Limb (tissue), 2 donors: ENCODE measurements at regions not wholly inside any gene's neighbourhood (a gene's known extent, or its start where the extent isn't known, plus 50 kb on each side); places are given as distances from the start of the nearest gene placed in this dataset.
A peak's percentile ranks its signal among the peaks of the same experiment; 100 is the strongest.

Source experiments
- DNase-seq, 2 donors: peaks; one replicate each; pipeline ENCODE4 v3.0.0-alpha.2; 2016; ENCODE audit errors: extremely low spot score in 2 of 2

DNA sequence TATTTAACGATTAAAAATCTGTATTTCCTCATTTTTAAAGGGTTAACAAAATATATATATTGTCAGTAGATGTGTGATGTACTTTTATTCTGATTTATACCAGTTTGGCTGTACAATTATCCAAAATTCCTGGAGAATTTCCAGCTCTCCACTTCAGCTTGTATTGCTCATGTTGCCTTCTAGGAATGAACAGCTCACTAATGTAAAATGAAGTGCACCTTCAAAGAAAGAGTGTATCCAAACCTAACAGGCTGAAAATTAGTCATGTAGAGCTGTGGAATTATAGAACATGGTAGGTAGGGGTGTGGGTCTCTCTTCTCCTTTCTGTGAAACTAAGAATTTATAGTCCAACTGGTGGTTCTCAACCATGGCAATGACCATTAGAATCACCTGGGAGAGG is 362.0 kb downstream of the ETNK1 start:
- no peak for DNase-seq

DNA sequence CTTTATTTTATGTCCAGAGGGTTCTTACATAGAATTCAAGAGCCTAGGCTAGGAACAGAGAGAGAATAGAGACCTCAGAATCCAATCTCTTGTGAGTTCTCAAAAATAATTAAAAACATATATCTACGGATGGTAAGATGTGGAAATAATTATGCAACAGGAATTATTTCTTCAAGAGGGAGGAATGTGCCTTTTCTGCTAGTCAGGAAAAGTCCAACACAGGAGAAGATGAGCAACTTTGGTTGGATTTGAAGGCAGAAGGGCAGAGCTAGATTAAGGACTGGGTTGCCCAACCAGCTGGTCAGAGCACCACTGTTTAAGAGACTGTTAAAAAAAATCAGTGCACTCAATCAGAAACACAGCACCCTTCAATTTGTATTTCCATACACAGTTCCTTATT is 365.5 kb downstream of the ETNK1 start:
- DNase-seq = no peak

GRCh38 chr12:22991250-22991844 is 366.4 kb downstream of the ETNK1 start:
- DNase-seq = no peak

GRCh38 chr12:22993609-22994315 is 368.8 kb downstream of the ETNK1 start:
- no peak for DNase-seq

DNA sequence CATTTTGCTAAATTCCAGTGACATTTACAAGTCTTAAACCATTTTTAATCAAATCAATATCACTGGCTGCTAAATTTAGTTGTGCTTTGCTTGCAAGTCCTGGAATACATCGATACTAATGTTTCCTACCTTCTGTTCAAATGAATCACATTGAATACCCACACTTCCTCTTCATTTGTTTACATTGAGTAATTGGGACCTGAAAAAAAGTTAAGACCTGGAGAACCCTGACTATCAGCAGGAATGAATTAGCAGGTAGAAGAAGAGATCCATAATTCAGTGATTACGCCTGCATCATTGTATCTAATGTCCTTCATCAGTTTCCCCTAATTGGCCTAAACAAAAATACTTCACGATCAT is 369.3 kb downstream of the ETNK1 start:
- DNase-seq = no peak

GRCh38 chr12:23001487-23001886 is 376.5 kb downstream of the ETNK1 start:
- no peak for DNase-seq

- DNase-seq = no peak
These were observed 377.4 kb downstream of the ETNK1 start for GRCh38 chr12:23002381-23002780.

- DNase-seq = no peak
These were observed 379.6 kb downstream of the ETNK1 start for GRCh38 chr12:23004473-23005020.

- DNase-seq = no peak
These were observed 380.4 kb downstream of the ETNK1 start for GRCh38 chr12:23005387-23005786.

GRCh38 chr12:23006413-23006812 is 381.4 kb downstream of the ETNK1 start:
- DNase-seq = no peak

- DNase-seq = peak in 1 of 2 donors; percentile 29
These were observed 383.7 kb downstream of the ETNK1 start for GRCh38 chr12:23008623-23009022.

GRCh38 chr12:23014749-23015148 is 389.8 kb downstream of the ETNK1 start:
- DNase-seq = peak in 1 of 2 donors; percentile 12

DNA sequence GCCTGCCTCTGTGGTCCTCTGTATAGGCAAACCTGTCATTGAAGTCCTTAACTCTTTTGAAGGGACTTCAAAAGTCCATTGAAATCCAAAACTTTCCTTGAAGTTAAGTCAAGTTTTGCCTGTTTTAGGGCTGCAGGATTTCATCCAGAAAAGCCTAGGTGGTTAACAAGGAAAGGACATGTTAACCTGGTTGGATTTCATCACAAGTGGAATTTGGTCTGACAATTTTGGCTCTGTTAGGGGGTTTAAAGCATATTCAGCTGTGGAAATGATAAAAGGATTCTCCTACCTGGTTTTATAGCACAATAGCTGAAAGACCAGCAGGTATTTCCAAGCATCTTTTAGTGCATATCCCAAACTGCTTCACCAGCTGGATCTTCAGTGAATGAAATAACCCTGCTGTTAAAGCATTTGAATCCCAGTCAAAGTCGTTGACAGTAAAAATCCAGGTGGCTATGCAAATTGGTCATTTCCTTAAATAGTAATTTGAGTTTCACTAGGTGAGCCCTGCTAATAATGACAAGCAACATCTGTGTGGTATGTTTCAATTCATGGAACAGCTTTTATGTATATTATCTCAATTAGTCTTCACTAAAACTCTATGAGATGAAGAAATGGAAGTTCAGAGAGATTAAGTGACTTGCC is 400.5 kb downstream of the ETNK1 start:
- DNase-seq = no peak

DNA sequence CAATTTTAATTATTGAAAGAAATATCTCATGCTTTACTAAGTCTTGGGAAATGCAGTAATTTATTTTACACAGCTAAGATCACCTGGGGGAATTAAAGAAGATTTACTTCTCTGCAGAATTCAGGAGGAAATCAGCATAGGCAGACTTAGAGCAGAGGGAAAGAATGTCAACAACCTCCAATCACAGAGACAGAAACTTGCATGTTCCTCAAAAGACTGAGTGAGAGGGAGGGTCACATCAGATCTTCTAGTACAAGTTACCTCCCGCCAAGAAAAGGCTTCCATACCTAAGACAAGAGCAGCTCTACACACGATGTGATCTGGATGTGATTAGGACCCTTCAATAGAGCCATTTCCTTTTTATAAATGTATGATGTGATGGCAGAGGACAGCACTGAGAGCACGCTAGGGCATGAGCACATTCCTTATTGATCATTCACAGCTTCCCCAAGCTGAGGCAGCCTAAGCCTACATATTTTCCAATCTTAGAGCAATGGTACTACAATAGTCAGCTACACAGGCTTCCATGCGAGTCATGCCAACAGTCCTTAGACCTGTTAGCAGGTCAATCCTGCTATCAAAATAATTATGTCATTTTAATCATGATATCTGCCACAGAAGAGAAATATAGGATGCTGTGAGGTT is 403.3 kb downstream of the ETNK1 start:
- DNase-seq = no peak

DNA sequence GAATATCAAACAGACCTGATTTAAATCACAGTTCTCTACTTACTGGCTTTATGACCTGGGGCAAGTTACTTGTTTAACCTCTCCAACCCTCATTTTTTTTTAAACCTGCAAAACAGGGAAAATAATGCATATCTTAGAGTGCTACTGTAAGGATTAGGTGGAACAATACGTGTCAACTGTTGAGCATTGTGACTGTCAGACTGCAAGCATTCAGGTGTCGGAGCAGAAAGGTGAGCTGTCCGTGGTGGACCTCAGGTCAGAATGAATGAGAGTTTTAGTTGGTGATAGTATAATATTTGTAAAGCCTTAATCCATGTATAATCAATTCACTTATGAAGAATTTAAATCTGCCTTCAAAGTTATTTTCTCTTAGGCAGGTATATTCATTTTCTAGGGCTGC is 404.2 kb downstream of the ETNK1 start:
- DNase-seq = no peak

DNA sequence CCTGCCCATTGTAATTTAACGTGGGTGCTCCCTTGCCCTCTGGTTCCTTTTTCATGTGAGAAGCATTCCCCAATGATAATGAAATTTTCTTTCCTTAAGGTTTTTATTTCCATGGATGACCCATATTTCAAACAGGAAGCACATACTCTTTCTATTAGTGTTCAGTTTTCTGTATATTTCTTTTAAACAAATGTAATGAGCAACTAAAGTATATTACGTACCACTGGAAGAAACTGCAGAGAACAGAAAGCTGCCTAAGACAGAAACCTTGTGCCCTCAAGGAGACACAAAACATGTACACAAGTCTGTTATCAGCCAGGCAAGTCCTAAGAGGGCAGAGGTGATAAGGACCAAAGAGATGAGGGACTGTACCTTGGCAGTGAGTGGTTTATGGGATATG is 414.9 kb downstream of the ETNK1 start:
- no peak for DNase-seq

GRCh38 chr12:23041774-23042173 is 416.8 kb downstream of the ETNK1 start:
- DNase-seq = no peak

DNA sequence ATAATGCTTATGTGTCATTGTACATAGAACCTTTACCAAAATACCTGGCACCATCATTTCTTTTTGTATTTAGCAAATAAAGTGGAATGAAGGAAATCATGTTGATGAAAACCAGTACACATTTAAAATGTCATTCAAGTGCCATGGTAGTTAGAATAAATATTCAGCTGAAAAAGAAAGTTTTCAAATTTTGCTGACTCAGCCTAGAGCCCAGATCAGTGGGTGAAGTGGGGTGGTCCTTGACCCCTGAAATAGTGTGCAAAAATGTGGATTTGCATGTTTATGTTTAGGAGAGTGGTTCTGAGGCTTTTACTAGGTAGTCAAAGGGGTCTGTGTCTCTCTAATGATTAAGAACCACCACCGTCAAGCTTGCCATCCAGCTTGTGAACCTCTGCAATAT is 418.7 kb downstream of the ETNK1 start:
- no peak for DNase-seq

DNA sequence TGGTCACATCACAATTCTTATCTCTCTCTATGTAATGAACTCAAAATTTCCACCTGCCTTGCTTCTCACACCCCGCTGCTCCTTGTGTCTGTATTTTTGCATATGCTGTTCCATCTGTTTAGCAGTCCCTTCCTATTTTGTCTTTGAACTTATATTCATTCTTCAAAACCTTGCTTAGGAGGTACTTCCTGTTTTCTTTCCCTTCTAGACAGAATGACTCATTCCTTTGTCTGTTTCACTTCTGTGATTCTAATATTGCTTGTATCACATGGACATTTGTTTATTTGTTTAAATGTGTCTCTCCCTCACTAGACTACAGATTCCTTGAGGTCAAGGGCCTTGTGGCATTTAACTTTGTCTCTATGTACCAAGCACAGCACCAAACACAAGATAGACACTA is 424.2 kb downstream of the ETNK1 start:
- DNase-seq = no peak

- DNase-seq = no peak
These were observed 430.0 kb downstream of the ETNK1 start for GRCh38 chr12:23055004-23055403.

DNA sequence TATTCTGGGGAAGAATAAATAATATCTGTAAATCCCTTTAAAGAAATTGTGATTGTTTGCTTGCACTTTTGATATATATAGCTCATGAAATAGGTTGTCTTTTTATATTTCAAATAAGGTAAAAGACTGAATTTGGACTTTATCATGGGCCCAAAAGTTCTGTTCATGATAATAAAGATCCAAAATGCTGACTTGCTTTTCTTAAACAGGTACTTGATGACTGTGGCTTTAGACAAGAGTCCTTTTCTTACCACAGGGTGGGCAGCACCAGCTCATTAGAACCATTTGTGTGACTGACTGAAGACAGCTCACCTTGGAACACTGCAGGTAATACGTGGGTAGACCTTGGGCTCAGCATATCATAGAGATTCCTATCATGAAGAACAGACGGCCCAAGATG is 432.6 kb downstream of the ETNK1 start:
- DNase-seq = no peak

DNA sequence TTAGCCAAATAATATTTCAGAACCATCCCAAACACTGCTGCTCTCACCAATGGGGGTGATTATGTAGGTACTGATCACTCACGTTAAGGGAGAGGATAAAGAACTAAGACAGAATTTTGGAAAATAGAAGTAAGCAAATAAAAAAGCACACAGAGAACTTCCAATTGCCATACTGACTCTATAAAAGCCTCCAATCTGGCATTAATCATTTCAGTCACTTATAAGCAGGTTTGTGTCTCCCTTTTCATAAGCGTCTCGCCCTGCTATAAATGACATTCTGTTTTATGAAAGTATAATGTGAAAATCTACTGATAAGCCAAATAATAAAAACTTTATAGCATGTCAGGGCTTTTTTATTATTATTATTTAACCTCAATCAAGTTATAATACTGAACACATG is 435.2 kb downstream of the ETNK1 start:
- DNase-seq = no peak
